Endodermal cell (in vitro differentiated cells): ENCODE measurements at regions not wholly inside any gene's neighbourhood (a gene's known extent, or its start where the extent isn't known, plus 50 kb on each side); places are given as distances from the start of the nearest gene placed in this dataset.

Experiments
- DNase-seq: peaks from one replicate; pipeline ENCODE4 v3.0.0-alpha.2; 2017
- H3K27ac ChIP-seq: 2 replicates; pipeline ENCODE4 v1.5.1; 2013; ENCODE audit warnings: mild to moderate bottlenecking, low read depth, low read length, moderate library complexity
- H3K27me3 ChIP-seq: 2 replicates; pipeline ENCODE4 v1.6.1; 2013; ENCODE audit warnings: mild to moderate bottlenecking, low read length, moderate library complexity; ENCODE audit not compliant: insufficient read depth, control insufficient read depth, poor library complexity, severe bottlenecking
- H3K36me3 ChIP-seq: 2 replicates; pipeline ENCODE4 v1.7.0; 2013; ENCODE audit warnings: mild to moderate bottlenecking, low read length, moderate library complexity; ENCODE audit not compliant: control insufficient read depth, insufficient read depth
- H3K4me1 ChIP-seq: one replicate; pipeline ENCODE4 v1.7.0; 2013; ENCODE audit warnings: low read length; ENCODE audit not compliant: control insufficient read depth, insufficient read depth
- H3K4me3 ChIP-seq: 2 replicates; pipeline ENCODE4 v1.5.1; 2013; ENCODE audit warnings: mild to moderate bottlenecking, low read length, moderate library complexity
- H3K9ac ChIP-seq: 2 replicates; pipeline ENCODE4 v1.6.1; 2013; ENCODE audit warnings: mild to moderate bottlenecking, low read length, moderate library complexity; ENCODE audit not compliant: poor library complexity, severe bottlenecking; ENCODE audit errors: extremely low read depth
- H3K9me3 ChIP-seq: 2 replicates; pipeline ENCODE4 v1.6.1; 2013; ENCODE audit warnings: mild to moderate bottlenecking, low read length, moderate library complexity; ENCODE audit not compliant: control insufficient read depth
- H3K27ac Mint-ChIP-seq: 2 replicates; pipeline ENCODE4 v1.8.0; 2020; ENCODE audit warnings: mixed read lengths
- H3K27me3 Mint-ChIP-seq: 2 replicates; pipeline ENCODE4 v1.8.0; 2021; ENCODE audit warnings: mild to moderate bottlenecking, mixed read lengths; ENCODE audit not compliant: insufficient read depth
- H3K36me3 Mint-ChIP-seq: 2 replicates; pipeline ENCODE4 v1.8.0; 2020; ENCODE audit warnings: low read depth, mixed read lengths
- H3K4me1 Mint-ChIP-seq: 2 replicates; pipeline ENCODE4 v1.8.0; 2020; ENCODE audit warnings: mixed read lengths
- H3K4me3 Mint-ChIP-seq: 2 replicates; pipeline ENCODE4 v1.8.0; 2020; ENCODE audit warnings: mild to moderate bottlenecking, moderate library complexity, mixed read lengths
- H3K9me3 Mint-ChIP-seq: 2 replicates; pipeline ENCODE4 v1.8.0; 2020; ENCODE audit warnings: mild to moderate bottlenecking, mixed read lengths
- WGBS, 2 experiments: methylation state at CpG; one replicate each; pipeline versions ENCODE4 v1.1.5 to v1.1.7; 2013; ENCODE audit warnings: missing lambda C conversion rate in 2 of 2, mixed read lengths in 1 of 2; ENCODE audit not compliant: insufficient coverage in 1 of 2, insufficient read length in 1 of 2; 5-methylcytosine and 5-hydroxymethylcytosine counted together
- TF ChIP-seq, protein P1 (sequence below): fragments of 200-600 bp; sonication (generic); conservative IDR thresholded peaks from 2 replicates; pipeline ENCODE4 v1.5.0; 2021; ENCODE audit warnings: antibody characterized with exemption, mild to moderate bottlenecking

- no peak overlapping the region for H3K27ac ChIP-seq
- H3K9ac ChIP-seq = no peak overlapping the region
- Mint-ChIP-seq H3K36me3 (no peaks in the 10 kb centered on the region), H3K4me1 (peaks cover 28% of the 10 kb centered on the region), H3K4me3 (no peak overlapping the region), H3K27me3 (peaks cover 74% of the 10 kb centered on the region), H3K9me3 (no peaks in the 10 kb centered on the region), H3K27ac (no peak overlapping the region)
- WGBS, 2 experiments = 84 to 92% methylated on average over 5 to 9 of the region's 9 CpGs
- peak; percentile 81 for DNase-seq
- H3K27me3 ChIP-seq = peaks cover 65% of the 10 kb centered on the region
- no peak overlapping the region for H3K4me3 ChIP-seq
- peaks cover 9% of the 10 kb centered on the region for H3K9me3 ChIP-seq
- peaks cover 10% of the 10 kb centered on the region for H3K4me1 ChIP-seq
- TF ChIP-seq, protein P1, sequence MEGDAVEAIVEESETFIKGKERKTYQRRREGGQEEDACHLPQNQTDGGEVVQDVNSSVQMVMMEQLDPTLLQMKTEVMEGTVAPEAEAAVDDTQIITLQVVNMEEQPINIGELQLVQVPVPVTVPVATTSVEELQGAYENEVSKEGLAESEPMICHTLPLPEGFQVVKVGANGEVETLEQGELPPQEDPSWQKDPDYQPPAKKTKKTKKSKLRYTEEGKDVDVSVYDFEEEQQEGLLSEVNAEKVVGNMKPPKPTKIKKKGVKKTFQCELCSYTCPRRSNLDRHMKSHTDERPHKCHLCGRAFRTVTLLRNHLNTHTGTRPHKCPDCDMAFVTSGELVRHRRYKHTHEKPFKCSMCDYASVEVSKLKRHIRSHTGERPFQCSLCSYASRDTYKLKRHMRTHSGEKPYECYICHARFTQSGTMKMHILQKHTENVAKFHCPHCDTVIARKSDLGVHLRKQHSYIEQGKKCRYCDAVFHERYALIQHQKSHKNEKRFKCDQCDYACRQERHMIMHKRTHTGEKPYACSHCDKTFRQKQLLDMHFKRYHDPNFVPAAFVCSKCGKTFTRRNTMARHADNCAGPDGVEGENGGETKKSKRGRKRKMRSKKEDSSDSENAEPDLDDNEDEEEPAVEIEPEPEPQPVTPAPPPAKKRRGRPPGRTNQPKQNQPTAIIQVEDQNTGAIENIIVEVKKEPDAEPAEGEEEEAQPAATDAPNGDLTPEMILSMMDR = peak; percentile 80
- H3K36me3 ChIP-seq = no peaks in the 10 kb centered on the region
Observed at GRCh38 chr3:34015204-34016142, 217.0 kb downstream of the PDCD6IP start.

- TF ChIP-seq, protein P1 = no peak
- H3K4me1 ChIP-seq = peaks cover 12% of the 10 kb centered on the region
- H3K27ac ChIP-seq = no peak overlapping the region
- Mint-ChIP-seq H3K9me3 (no peaks in the 10 kb centered on the region), H3K27ac (no peak overlapping the region), H3K4me1 (peaks cover 28% of the 10 kb centered on the region), H3K4me3 (no peak overlapping the region), H3K27me3 (peaks cover 78% of the 10 kb centered on the region), H3K36me3 (no peaks in the 10 kb centered on the region)
- H3K4me3 ChIP-seq = no peak overlapping the region
- DNase-seq = no peak
- H3K36me3 ChIP-seq = no peaks in the 10 kb centered on the region
- peaks cover 77% of the 10 kb centered on the region for H3K27me3 ChIP-seq
- H3K9ac ChIP-seq = no peak overlapping the region
- 93 to 95% methylated on average over 6 of the region's 6 CpGs for WGBS, 2 experiments
- H3K9me3 ChIP-seq = peaks cover 9% of the 10 kb centered on the region
Observed at GRCh38 chr3:34016925-34017587, 218.6 kb downstream of the PDCD6IP start.

DNA sequence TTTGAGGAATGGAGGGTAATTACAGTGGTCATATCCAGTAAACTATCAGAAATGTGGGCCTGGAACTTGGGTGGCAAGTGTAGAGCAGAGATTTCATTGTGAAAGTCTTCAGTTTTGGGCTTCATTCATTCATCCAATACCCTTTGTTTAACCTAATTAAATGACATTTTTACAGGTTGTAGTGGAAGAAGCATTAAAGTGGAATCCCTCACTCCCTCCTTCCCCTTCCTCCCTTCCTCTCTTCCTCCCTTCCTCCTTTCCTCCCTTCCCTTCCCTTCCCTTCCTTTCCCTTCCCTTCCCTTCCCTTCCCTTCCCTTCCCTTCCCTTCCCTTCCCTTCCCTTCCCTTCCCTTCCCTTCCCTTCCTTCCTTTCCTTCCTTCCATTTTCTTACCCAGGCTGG lies 219.3 kb downstream of the PDCD6IP start:
- TF ChIP-seq, protein P1 = no peak
- Mint-ChIP-seq H3K4me3 (no peak overlapping the region), H3K4me1 (peaks cover 27% of the 10 kb centered on the region), H3K36me3 (no peaks in the 10 kb centered on the region), H3K27me3 (peaks cover 77% of the 10 kb centered on the region), H3K9me3 (no peaks in the 10 kb centered on the region), H3K27ac (no peak overlapping the region)
- peaks cover 12% of the 10 kb centered on the region for H3K4me1 ChIP-seq
- peaks cover 77% of the 10 kb centered on the region for H3K27me3 ChIP-seq
- no peak overlapping the region for H3K27ac ChIP-seq
- no peak overlapping the region for H3K9ac ChIP-seq
- H3K36me3 ChIP-seq = no peaks in the 10 kb centered on the region
- H3K9me3 ChIP-seq = peaks cover 9% of the 10 kb centered on the region
- no peak overlapping the region for H3K4me3 ChIP-seq
- DNase-seq = no peak
